PFSK-1 (cell line): ENCODE measurements at regions not wholly inside any gene's neighbourhood (a gene's known extent, or its start where the extent isn't known, plus 50 kb on each side); places are given as distances from the start of the nearest gene placed in this dataset.

ENCODE experiments used
- FOXP2 ChIP-seq: optimal IDR thresholded peaks from 2 replicates; pipeline ENCODE3; 2011; ENCODE audit warnings: borderline replicate concordance, control low read depth, inconsistent platforms; ENCODE audit not compliant: insufficient read depth; ENCODE audit errors: extremely low read length, extremely low read depth
- POLR2AphosphoS5 ChIP-seq: IDR thresholded peaks from 2 replicates; pipeline ENCODE4 v1.6.1; 2012; ENCODE audit warnings: low read depth, mild to moderate bottlenecking, control low read depth, low read length, moderate library complexity
- SIN3A ChIP-seq: IDR thresholded peaks from 2 replicates; pipeline ENCODE4 v1.6.1; 2012; ENCODE audit warnings: mild to moderate bottlenecking, low read length, moderate library complexity, borderline replicate concordance; ENCODE audit not compliant: insufficient read depth
- TAF1 ChIP-seq: IDR thresholded peaks from 2 replicates; pipeline ENCODE4 v1.6.1; 2012; ENCODE audit warnings: low read length, control low read depth, borderline replicate concordance; ENCODE audit not compliant: insufficient read depth
- TF ChIP-seq, protein P1 (sequence below), 2 experiments: IDR thresholded peaks; 2 replicates each; pipeline versions ENCODE4 v1.6.1 to v1.8.0; 2011 to 2012; ENCODE audit warnings: low read depth in 2 of 2, low read length in 2 of 2, control low read depth in 1 of 2, inconsistent platforms in 1 of 2, mild to moderate bottlenecking in 1 of 2, moderate library complexity in 1 of 2; ENCODE audit not compliant: insufficient read depth in 1 of 2

DNA sequence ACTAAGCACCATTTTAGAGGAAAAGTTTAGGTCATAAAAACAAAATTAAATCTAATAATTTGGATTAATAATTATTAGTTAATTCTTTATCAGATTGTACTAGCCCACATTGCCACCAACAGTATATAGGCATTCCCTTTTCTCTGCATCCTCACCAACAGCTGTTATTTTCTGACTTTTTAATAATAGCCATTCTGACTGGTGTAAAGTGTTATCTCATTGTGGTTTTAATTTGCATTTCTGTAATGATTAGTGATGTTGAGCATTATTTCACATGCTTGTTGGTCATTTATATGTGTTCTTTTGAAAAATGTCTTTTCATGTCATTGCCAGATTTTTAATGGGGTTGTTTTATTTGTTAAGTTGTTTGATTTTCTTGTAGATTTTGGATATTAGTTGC lies 319.1 kb upstream of the SYNCRIP start:
- no peak for TF ChIP-seq FOXP2
- TF ChIP-seq SIN3A, result no peak
- TF ChIP-seq POLR2AphosphoS5, result no peak
- TF ChIP-seq, protein P1, sequence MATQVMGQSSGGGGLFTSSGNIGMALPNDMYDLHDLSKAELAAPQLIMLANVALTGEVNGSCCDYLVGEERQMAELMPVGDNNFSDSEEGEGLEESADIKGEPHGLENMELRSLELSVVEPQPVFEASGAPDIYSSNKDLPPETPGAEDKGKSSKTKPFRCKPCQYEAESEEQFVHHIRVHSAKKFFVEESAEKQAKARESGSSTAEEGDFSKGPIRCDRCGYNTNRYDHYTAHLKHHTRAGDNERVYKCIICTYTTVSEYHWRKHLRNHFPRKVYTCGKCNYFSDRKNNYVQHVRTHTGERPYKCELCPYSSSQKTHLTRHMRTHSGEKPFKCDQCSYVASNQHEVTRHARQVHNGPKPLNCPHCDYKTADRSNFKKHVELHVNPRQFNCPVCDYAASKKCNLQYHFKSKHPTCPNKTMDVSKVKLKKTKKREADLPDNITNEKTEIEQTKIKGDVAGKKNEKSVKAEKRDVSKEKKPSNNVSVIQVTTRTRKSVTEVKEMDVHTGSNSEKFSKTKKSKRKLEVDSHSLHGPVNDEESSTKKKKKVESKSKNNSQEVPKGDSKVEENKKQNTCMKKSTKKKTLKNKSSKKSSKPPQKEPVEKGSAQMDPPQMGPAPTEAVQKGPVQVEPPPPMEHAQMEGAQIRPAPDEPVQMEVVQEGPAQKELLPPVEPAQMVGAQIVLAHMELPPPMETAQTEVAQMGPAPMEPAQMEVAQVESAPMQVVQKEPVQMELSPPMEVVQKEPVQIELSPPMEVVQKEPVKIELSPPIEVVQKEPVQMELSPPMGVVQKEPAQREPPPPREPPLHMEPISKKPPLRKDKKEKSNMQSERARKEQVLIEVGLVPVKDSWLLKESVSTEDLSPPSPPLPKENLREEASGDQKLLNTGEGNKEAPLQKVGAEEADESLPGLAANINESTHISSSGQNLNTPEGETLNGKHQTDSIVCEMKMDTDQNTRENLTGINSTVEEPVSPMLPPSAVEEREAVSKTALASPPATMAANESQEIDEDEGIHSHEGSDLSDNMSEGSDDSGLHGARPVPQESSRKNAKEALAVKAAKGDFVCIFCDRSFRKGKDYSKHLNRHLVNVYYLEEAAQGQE (IDR thresholded peaks at IDR 0.05; ENCODE audit: insufficient read depth in 1 of 2, low read depth in 2 of 2, low read length in 2 of 2), result no peak
- TF ChIP-seq TAF1, result no peak

GRCh38 chr6:85961125-85961524 lies 318.4 kb upstream of the SYNCRIP start:
- TF ChIP-seq SIN3A (no peak), POLR2AphosphoS5 (no peak), FOXP2 (no peak), TAF1 (no peak)
- TF ChIP-seq, protein P1 (IDR thresholded peaks at IDR 0.05; ENCODE audit: insufficient read depth in 1 of 2, low read depth in 2 of 2, low read length in 2 of 2), result no peak

- TF ChIP-seq POLR2AphosphoS5, result no peak
- TF ChIP-seq TAF1, result no peak
- no peak for TF ChIP-seq FOXP2
- no peak for TF ChIP-seq SIN3A
- TF ChIP-seq, protein P1 (IDR thresholded peaks at IDR 0.05; ENCODE audit: insufficient read depth in 1 of 2, low read depth in 2 of 2, low read length in 2 of 2), result no peak
Observed at GRCh38 chr6:85948481-85948880, 305.8 kb upstream of the SYNCRIP start.

DNA sequence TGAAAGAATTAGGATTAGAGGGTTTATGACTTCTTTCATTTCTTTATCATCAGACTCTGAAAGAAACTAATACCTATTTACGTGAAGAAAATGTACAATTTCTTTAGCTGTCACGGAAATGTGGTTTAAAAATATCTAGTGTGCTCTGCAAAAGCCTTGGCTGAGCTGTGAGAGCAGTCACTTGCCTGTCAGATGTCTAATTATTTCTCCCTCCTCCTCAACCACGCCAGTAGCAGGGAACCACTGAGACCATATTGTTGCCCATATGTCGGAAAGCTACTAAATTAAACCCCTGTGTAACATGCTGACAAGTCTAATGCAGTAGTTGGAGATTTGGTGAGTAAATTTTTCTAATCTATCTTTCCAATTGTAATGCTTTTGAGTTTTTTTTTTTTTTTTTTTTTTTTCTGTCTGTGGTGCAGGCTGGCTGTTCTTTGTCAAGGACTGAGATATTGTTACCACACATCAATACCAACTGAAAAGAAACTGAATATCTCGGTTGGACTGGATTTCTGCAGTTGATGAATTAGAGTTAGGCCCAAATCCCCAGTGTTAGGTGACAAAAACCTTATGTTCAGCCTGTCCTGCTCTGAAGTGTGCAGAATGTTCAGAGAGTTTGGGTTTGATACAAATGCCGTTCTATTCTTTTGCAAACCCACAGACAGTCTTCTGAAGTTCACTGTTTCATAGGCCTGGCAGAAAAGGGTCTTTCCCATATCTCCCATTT lies 302.9 kb upstream of the SYNCRIP start:
- no peak for TF ChIP-seq TAF1
- TF ChIP-seq, protein P1 (IDR thresholded peaks at IDR 0.05; ENCODE audit: insufficient read depth in 1 of 2, low read depth in 2 of 2, low read length in 2 of 2), result no peak
- no peak for TF ChIP-seq SIN3A
- TF ChIP-seq POLR2AphosphoS5, result no peak
- TF ChIP-seq FOXP2, result no peak
